HEK293T (cell line): ENCODE measurements at regions not wholly inside any gene's neighbourhood (a gene's known extent, or its start where the extent isn't known, plus 50 kb on each side); places are given as distances from the start of the nearest gene placed in this dataset.

ENCODE experiments used
- BHLHE40 ChIP-seq: fragments of 450-650 bp; IDR thresholded peaks from 2 replicates; pipeline ENCODE4 v1.6.1; 2016; ENCODE audit warnings: mild to moderate bottlenecking, moderate library complexity, borderline replicate concordance
- CTBP1 ChIP-seq: fragments of 450-650 bp; IDR thresholded peaks from 2 replicates; pipeline ENCODE4 v1.6.1; 2016; ENCODE audit warnings: borderline replicate concordance
- ELF4 ChIP-seq: fragments of 450-650 bp; IDR thresholded peaks from 2 replicates; pipeline ENCODE4 v1.6.1; 2017; ENCODE audit warnings: antibody characterized with exemption
- FOXA1 ChIP-seq: fragments of 450-650 bp; IDR thresholded peaks from 2 replicates; pipeline ENCODE4 v1.6.1; 2016; ENCODE audit warnings: mild to moderate bottlenecking
- FOXK2 ChIP-seq: fragments of 450-650 bp; IDR thresholded peaks from 2 replicates; pipeline ENCODE4 v1.6.1; 2016; ENCODE audit warnings: mild to moderate bottlenecking
- FOXM1 ChIP-seq: fragments of 450-650 bp; IDR thresholded peaks from 2 replicates; pipeline ENCODE4 v1.6.1; 2017; ENCODE audit warnings: mild to moderate bottlenecking, borderline replicate concordance
- HDGF ChIP-seq: fragments of 450-650 bp; IDR thresholded peaks from 2 replicates; pipeline ENCODE4 v1.6.1; 2017; ENCODE audit warnings: antibody characterized with exemption, borderline replicate concordance
- NFRKB ChIP-seq: fragments of 450-650 bp; IDR thresholded peaks from 2 replicates; pipeline ENCODE4 v1.6.1; 2016; ENCODE audit warnings: mild to moderate bottlenecking, moderate library complexity
- PKNOX1 ChIP-seq: fragments of 450-650 bp; IDR thresholded peaks from 2 replicates; pipeline ENCODE4 v1.6.1; 2016
- SP1 ChIP-seq: fragments of 450-650 bp; IDR thresholded peaks from 2 replicates; pipeline ENCODE4 v1.6.1; 2017
- SUZ12 ChIP-seq: fragments of 450-650 bp; IDR thresholded peaks from 2 replicates; pipeline ENCODE4 v1.6.1; 2016; ENCODE audit warnings: mild to moderate bottlenecking
- ZNF384 ChIP-seq: fragments of 450-650 bp; IDR thresholded peaks from 2 replicates; pipeline ENCODE4 v1.6.1; 2016

- no peak for TF ChIP-seq SUZ12
- no peak for TF ChIP-seq FOXK2
- TF ChIP-seq FOXM1, result no peak
- no peak for TF ChIP-seq FOXA1
- TF ChIP-seq CTBP1, result no peak
- no peak for TF ChIP-seq ZNF384
- no peak for TF ChIP-seq SP1
- no peak for TF ChIP-seq NFRKB
- TF ChIP-seq ELF4, result no peak
- TF ChIP-seq PKNOX1, result no peak
- TF ChIP-seq BHLHE40, result no peak
- TF ChIP-seq HDGF, result no peak
These were observed 70.0 kb upstream of the MAGI2 start for GRCh38 chr7:79523436-79523835.
